T-cell (primary cell): ENCODE measurements at regions not wholly inside any gene's neighbourhood (a gene's known extent, or its start where the extent isn't known, plus 50 kb on each side); places are given as distances from the start of the nearest gene placed in this dataset.

Source experiments
- ATAC-seq, 4 experiments: fragments of 200-7000 bp in 3 of 4; fragments of 150-1000 bp in 1 of 4; cut with Tn5 transposase; replicated peaks in 1 of 4; 1 replicate in 3 of 4; 2 replicates in 1 of 4; pipeline ENCODE4 v1.10.0; 2021; ENCODE audit warnings: moderate library complexity in 3 of 4, mild to moderate bottlenecking in 2 of 4, moderate number of reproducible peaks in 1 of 4
- CTCF ChIA-PET, 2 donors: fragments of 300-600 bp; sonication (Branson Sonifier 250); formaldehyde crosslinking; loops; one replicate each; lab custom pipeline; 2022; ENCODE audit warnings: antibody characterized with exemption in 2 of 2; lab: Charles Lee
- POLR2A ChIA-PET, 2 donors: fragments of 300-600 bp; sonication (Branson Sonifier 250); formaldehyde crosslinking; loops; one replicate each; lab custom pipeline; 2022; ENCODE audit warnings: antibody characterized with exemption in 2 of 2; lab: Charles Lee
- DNase-seq, 35 experiments: peaks; one replicate each; pipeline versions ENCODE4 v3.0.0 to v3.0.0-alpha.2; 2013 to 2023
- H3K27ac ChIP-seq: one replicate; pipeline ENCODE4 v1.5.1; 2013; ENCODE audit warnings: low read length
- H3K27me3 ChIP-seq, 2 experiments: replicated peaks in 1 of 2; 1 replicate in 1 of 2; 2 replicates in 1 of 2; pipeline versions ENCODE4 v1.6.1 to v1.7.0; 2013; ENCODE audit warnings: low read length in 1 of 2, mixed read lengths in 1 of 2; ENCODE audit not compliant: control insufficient read depth in 2 of 2, insufficient read depth in 2 of 2; ENCODE audit errors: extremely low read depth in 1 of 2
- H3K36me3 ChIP-seq, 2 donors: 1 replicate in 1 of 2; 2 replicates in 1 of 2; pipeline versions ENCODE4 v1.6.1 to v1.7.0; 2013; ENCODE audit warnings: low read length in 1 of 2; ENCODE audit not compliant: control insufficient read depth in 2 of 2, insufficient read depth in 1 of 2; ENCODE audit errors: extremely low read depth in 1 of 2
- H3K4me1 ChIP-seq, 2 experiments: 1 replicate in 1 of 2; 2 replicates in 1 of 2; pipeline versions ENCODE4 v1.6.1 to v1.7.0; 2013; ENCODE audit warnings: low read length in 2 of 2, mixed read lengths in 1 of 2; ENCODE audit not compliant: insufficient read depth in 2 of 2, control insufficient read depth in 1 of 2; ENCODE audit errors: extremely low read depth in 1 of 2
- H3K4me3 ChIP-seq, 2 donors: 1 replicate in 1 of 2; 2 replicates in 1 of 2; pipeline versions ENCODE4 v1.5.1 to v1.7.0; 2013; ENCODE audit warnings: mild to moderate bottlenecking in 2 of 2, low read length in 1 of 2, moderate library complexity in 1 of 2; ENCODE audit not compliant: control insufficient read depth in 1 of 2; ENCODE audit errors: extremely low read depth in 1 of 2
- H3K9me3 ChIP-seq: 2 replicates; pipeline ENCODE4 v1.7.0; 2013
- H3K27ac Mint-ChIP-seq, 2 donors: one replicate each; pipeline ENCODE4 v1.8.0; 2020 to 2021; ENCODE audit warnings: mild to moderate bottlenecking in 2 of 2, mixed read lengths in 2 of 2
- H3K27me3 Mint-ChIP-seq, 2 donors: one replicate each; pipeline ENCODE4 v1.8.0; 2021 to 2022; ENCODE audit warnings: mixed read lengths in 2 of 2
- H3K36me3 Mint-ChIP-seq: one replicate; pipeline ENCODE4 v1.8.0; 2021; ENCODE audit warnings: mixed read lengths
- H3K4me1 Mint-ChIP-seq, 3 donors: one replicate each; pipeline ENCODE4 v1.8.0; 2020 to 2022; ENCODE audit warnings: mixed read lengths in 3 of 3, mild to moderate bottlenecking in 1 of 3
- H3K4me3 Mint-ChIP-seq, 3 donors: one replicate each; pipeline ENCODE4 v1.8.0; 2020 to 2022; ENCODE audit warnings: mild to moderate bottlenecking in 3 of 3, mixed read lengths in 3 of 3, moderate library complexity in 3 of 3
- H3K9me3 Mint-ChIP-seq, 3 donors: one replicate each; pipeline ENCODE4 v1.8.0; 2020 to 2022; ENCODE audit warnings: mixed read lengths in 3 of 3
- WGBS: methylation state at CpG from one replicate; pipeline ENCODE4 v1.1.5; 2013; ENCODE audit warnings: missing lambda C conversion rate; ENCODE audit not compliant: insufficient coverage; 5-methylcytosine and 5-hydroxymethylcytosine counted together

GRCh38 chr7:156131881-156132280, 319.6 kb upstream of the SHH start:
- H3K9me3 Mint-ChIP-seq, result no peaks in the 10 kb centered on the region
- no peak for ATAC-seq
- H3K36me3 ChIP-seq, result no peaks in the 10 kb centered on the region
- no peaks in the 10 kb centered on the region for H3K27me3 ChIP-seq
- no peaks in the 10 kb centered on the region for H3K36me3 Mint-ChIP-seq
- no peak overlapping the region for H3K27ac Mint-ChIP-seq
- no CpG with 5 or more reads among the region's 2 CpGs for WGBS
- H3K4me3 ChIP-seq, result no peak overlapping the region
- H3K4me1 Mint-ChIP-seq, result no peaks in the 10 kb centered on the region
- H3K4me1 ChIP-seq, result no peaks in the 10 kb centered on the region
- DNase-seq, result no peak
- H3K27ac ChIP-seq, result no peak overlapping the region
- POLR2A ChIA-PET, result interaction anchor here in 1 of 2 donors (0.8 kb wide), 1 partner anchor 1985 kb away, joined by 3 read pairs; no protein-coding TSS in a partner anchor
- CTCF ChIA-PET, result no interaction called here
- no peaks in the 10 kb centered on the region for H3K9me3 ChIP-seq
- H3K4me3 Mint-ChIP-seq, result no peak overlapping the region
- H3K27me3 Mint-ChIP-seq, result no peaks in the 10 kb centered on the region

- no peak for ATAC-seq
- Mint-ChIP-seq H3K36me3 (no peaks in the 10 kb centered on the region), H3K4me1 (no peaks in the 10 kb centered on the region), H3K27me3 (no peaks in the 10 kb centered on the region), H3K9me3 (no peaks in the 10 kb centered on the region), H3K4me3 (no peak overlapping the region), H3K27ac (no peak overlapping the region)
- CTCF ChIA-PET, result no interaction called here
- Histone ChIP-seq H3K27ac (no peak overlapping the region), H3K4me3 (no peak overlapping the region), H3K4me1 (no peaks in the 10 kb centered on the region), H3K36me3 (no peaks in the 10 kb centered on the region), H3K27me3 (peaks cover 0 to 3% of the 10 kb centered on the region in 2 experiments), H3K9me3 (no peaks in the 10 kb centered on the region)
- WGBS, result 76% methylated on average over 11 of the region's 12 CpGs
- POLR2A ChIA-PET, result no interaction called here
- DNase-seq, result no peak
Observed at GRCh38 chr7:156129522-156129921, 317.3 kb upstream of the SHH start.

- Histone ChIP-seq H3K27me3 (peaks cover 0 to 7% of the 10 kb centered on the region in 2 experiments), H3K9me3 (no peaks in the 10 kb centered on the region), H3K4me3 (no peak overlapping the region), H3K4me1 (no peaks in the 10 kb centered on the region), H3K27ac (no peak overlapping the region), H3K36me3 (no peaks in the 10 kb centered on the region)
- Mint-ChIP-seq H3K9me3 (no peaks in the 10 kb centered on the region), H3K4me3 (no peak overlapping the region), H3K27ac (no peak overlapping the region), H3K27me3 (no peaks in the 10 kb centered on the region), H3K36me3 (no peaks in the 10 kb centered on the region), H3K4me1 (no peaks in the 10 kb centered on the region)
- WGBS, result 73% methylated on average over 8 of the region's 10 CpGs
- CTCF ChIA-PET, result no interaction called here
- ATAC-seq (no peak), DNase-seq (no peak)
- POLR2A ChIA-PET, result no interaction called here
Observed at GRCh38 chr7:156128496-156128895, 316.2 kb upstream of the SHH start.

GRCh38 chr7:156127166-156128134, 315.2 kb upstream of the SHH start:
- Mint-ChIP-seq H3K27ac (no peak overlapping the region), H3K4me1 (no peaks in the 10 kb centered on the region), H3K27me3 (no peaks in the 10 kb centered on the region), H3K4me3 (no peak overlapping the region), H3K36me3 (no peaks in the 10 kb centered on the region), H3K9me3 (no peaks in the 10 kb centered on the region)
- ChIA-PET CTCF (no interaction called here), POLR2A (no interaction called here)
- H3K4me3 ChIP-seq, result no peak overlapping the region
- H3K4me1 ChIP-seq, result no peaks in the 10 kb centered on the region
- DNase-seq (no peak), ATAC-seq (no peak)
- no peaks in the 10 kb centered on the region for H3K9me3 ChIP-seq
- no peaks in the 10 kb centered on the region for H3K36me3 ChIP-seq
- no peak overlapping the region for H3K27ac ChIP-seq
- WGBS, result 89% methylated on average over 27 of the region's 35 CpGs
- peaks cover 0 to 7% of the 10 kb centered on the region in 2 experiments for H3K27me3 ChIP-seq

- ChIA-PET CTCF (no interaction called here), POLR2A (no interaction called here)
- Mint-ChIP-seq H3K4me1 (no peaks in the 10 kb centered on the region), H3K27me3 (no peaks in the 10 kb centered on the region), H3K4me3 (no peak overlapping the region), H3K27ac (no peak overlapping the region), H3K36me3 (no peaks in the 10 kb centered on the region), H3K9me3 (no peaks in the 10 kb centered on the region)
- no peaks in the 10 kb centered on the region for H3K4me1 ChIP-seq
- H3K27ac ChIP-seq, result no peak overlapping the region
- no peaks in the 10 kb centered on the region for H3K9me3 ChIP-seq
- ATAC-seq, result no peak
- H3K4me3 ChIP-seq, result no peak overlapping the region
- no peaks in the 10 kb centered on the region for H3K36me3 ChIP-seq
- no peak for DNase-seq
- WGBS, result 91% methylated on average over 17 of the region's 23 CpGs
- H3K27me3 ChIP-seq, result peaks cover 0 to 7% of the 10 kb centered on the region in 2 experiments
Observed at GRCh38 chr7:156125841-156126730, 313.8 kb upstream of the SHH start.

- Histone ChIP-seq H3K4me3 (no peak overlapping the region), H3K36me3 (no peaks in the 10 kb centered on the region), H3K4me1 (no peaks in the 10 kb centered on the region), H3K27ac (no peak overlapping the region), H3K9me3 (no peaks in the 10 kb centered on the region), H3K27me3 (peaks cover 0 to 7% of the 10 kb centered on the region in 2 experiments)
- POLR2A ChIA-PET, result no interaction called here
- Mint-ChIP-seq H3K9me3 (no peaks in the 10 kb centered on the region), H3K4me1 (no peaks in the 10 kb centered on the region), H3K4me3 (no peak overlapping the region), H3K36me3 (no peaks in the 10 kb centered on the region), H3K27ac (no peak overlapping the region), H3K27me3 (no peaks in the 10 kb centered on the region)
- ATAC-seq (no peak), DNase-seq (no peak)
- CTCF ChIA-PET, result no interaction called here
- WGBS, result 87% methylated on average over 16 of the region's 18 CpGs
Observed at GRCh38 chr7:156124356-156124755, 312.1 kb upstream of the SHH start.
